Keratinocyte (primary cell): ENCODE measurements at regions not wholly inside any gene's neighbourhood (a gene's known extent, or its start where the extent isn't known, plus 50 kb on each side); places are given as distances from the start of the nearest gene placed in this dataset.
"Not testable (repeated sequence)": the region's sequence is repeated elsewhere in the genome, so short reads cannot be mapped to it uniquely, and the experiment has no call there.

Experiments used
- DNase-seq: peaks from one replicate; pipeline ENCODE4 v3.0.0-alpha.2; 2011; ENCODE audit warnings: low read depth, missing footprints, low spot score
- FAIRE-seq: peaks from 2 replicates; lab custom pipeline; 2011; peaks lifted over from hg19 to GRCh38; lab: Jason Lieb, UNC
- H2AFZ ChIP-seq: 2 replicates; pipeline ENCODE4 v1.6.0; 2012; ENCODE audit warnings: low read length, control low read depth, inconsistent platforms; ENCODE audit not compliant: control insufficient read depth
- H3K27ac ChIP-seq: 2 replicates; pipeline ENCODE4 v1.5.1; 2011; ENCODE audit warnings: low read length; ENCODE audit not compliant: control insufficient read depth, insufficient read depth
- H3K27me3 ChIP-seq: 3 replicates; pipeline ENCODE4 v1.6.0; 2011; ENCODE audit warnings: low read length; ENCODE audit not compliant: control insufficient read depth, insufficient read depth; ENCODE audit errors: extremely low read depth
- H3K36me3 ChIP-seq, 2 experiments: 2 replicates in 1 of 2; 3 replicates in 1 of 2; pipeline ENCODE4 v1.5.1; 2011; ENCODE audit warnings: low read length in 2 of 2, mild to moderate bottlenecking in 1 of 2; ENCODE audit not compliant: control insufficient read depth in 2 of 2, insufficient read depth in 2 of 2; ENCODE audit errors: extremely low read depth in 1 of 2
- H3K4me1 ChIP-seq: 3 replicates; pipeline ENCODE4 v1.5.1; 2011; ENCODE audit warnings: low read length; ENCODE audit not compliant: control insufficient read depth, insufficient read depth; ENCODE audit errors: extremely low read depth
- H3K4me2 ChIP-seq: 3 replicates; pipeline ENCODE4 v1.6.0; 2011; ENCODE audit warnings: low read depth, low read length; ENCODE audit not compliant: control insufficient read depth, insufficient read depth; ENCODE audit errors: extremely low read depth
- H3K4me3 ChIP-seq, 3 experiments: fragments of 200-600 bp in 1 of 3; sonication (generic) in 1 of 3; 2 replicates in 2 of 3; 3 replicates in 1 of 3; pipeline ENCODE4 v1.5.1; 2011 to 2016; ENCODE audit warnings: low read length in 3 of 3, mild to moderate bottlenecking in 3 of 3, control low read depth in 2 of 3, inconsistent platforms in 1 of 3, low read depth in 1 of 3, mixed read lengths in 1 of 3, mixed run types in 1 of 3, moderate library complexity in 1 of 3; ENCODE audit not compliant: control insufficient read depth in 2 of 3, insufficient read depth in 2 of 3; ENCODE audit errors: extremely low read depth in 1 of 3
- H3K79me2 ChIP-seq: 2 replicates; pipeline ENCODE4 v1.6.0; 2012; ENCODE audit warnings: low read length; ENCODE audit not compliant: control insufficient read depth, insufficient read depth
- H3K9ac ChIP-seq: 3 replicates; pipeline ENCODE4 v1.6.0; 2011; ENCODE audit warnings: low read length; ENCODE audit not compliant: control insufficient read depth, insufficient read depth; ENCODE audit errors: extremely low read depth
- H3K9me1 ChIP-seq: 3 replicates; pipeline ENCODE4 v1.6.0; 2011; ENCODE audit warnings: low read length; ENCODE audit not compliant: control insufficient read depth, insufficient read depth; ENCODE audit errors: extremely low read depth
- H3K9me3 ChIP-seq: 2 replicates; pipeline ENCODE4 v1.5.1; 2012; ENCODE audit warnings: low read depth, low read length; ENCODE audit not compliant: control insufficient read depth
- H4K20me1 ChIP-seq: 3 replicates; pipeline ENCODE4 v1.6.0; 2011; ENCODE audit warnings: low read length; ENCODE audit not compliant: control insufficient read depth, insufficient read depth; ENCODE audit errors: extremely low read depth
- EZH2 ChIP-seq: IDR thresholded peaks from one replicate; pipeline ENCODE4 v1.6.1; 2012; ENCODE audit warnings: inconsistent platforms, mild to moderate bottlenecking, low read length, moderate library complexity
- dilution Hi-C: fragments of 300-500 bp; cut with MboI; formaldehyde crosslinking; loops from one replicate; pipeline ENCODE4 v1.7.0; 2020; ENCODE audit warnings: low sequenced_read_pairs; ENCODE audit not compliant: extremely low pct_ligation_motif_present
- TF ChIP-seq, protein P1 (sequence below), 3 experiments: IDR thresholded peaks in 1 of 3; conservative IDR thresholded peaks in 1 of 3; optimal IDR thresholded peaks in 1 of 3; 2 replicates in 2 of 3; 3 replicates in 1 of 3; pipeline versions ENCODE3 to v1.5.1; 2011; ENCODE audit warnings: low read length in 3 of 3, mild to moderate bottlenecking in 3 of 3, moderate library complexity in 2 of 3, control low read depth in 1 of 3, inconsistent platforms in 1 of 3; ENCODE audit not compliant: insufficient read depth in 2 of 3; ENCODE audit errors: extremely low read depth in 1 of 3

DNA sequence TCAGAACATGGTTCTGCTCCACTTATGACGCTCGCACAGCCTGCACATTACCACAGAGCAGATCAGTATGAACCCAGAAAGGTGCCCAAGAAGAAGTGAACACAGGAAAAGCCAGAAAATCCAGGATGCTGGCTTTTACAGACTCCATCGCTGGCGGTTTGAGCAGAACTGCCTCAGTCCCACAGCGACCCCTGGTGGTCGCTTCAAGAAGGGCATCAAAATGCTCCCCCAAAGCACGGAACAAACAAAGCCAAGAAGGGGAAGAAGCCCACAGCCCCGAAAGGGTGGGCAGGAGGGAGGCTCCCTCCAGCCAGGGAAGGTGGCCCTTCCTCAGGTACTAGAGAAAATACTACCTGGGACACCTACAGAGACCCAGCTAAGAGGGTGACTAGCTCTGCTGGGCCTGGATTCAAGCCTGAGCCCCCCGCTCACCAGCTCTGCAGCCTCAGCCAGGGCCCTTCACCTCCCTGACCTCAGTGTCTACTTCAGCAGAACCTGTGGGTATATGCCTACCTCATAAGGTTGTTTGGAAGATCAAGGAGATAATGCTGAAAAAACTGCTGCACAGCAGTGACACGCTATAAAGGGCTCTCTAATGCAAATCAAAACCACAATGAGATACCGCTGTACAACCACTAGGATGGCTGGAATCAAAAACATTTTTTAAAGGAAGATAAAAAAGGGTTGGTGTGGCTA, 98.1 kb downstream of the NCOR2 start:
- no peaks in the 10 kb centered on the region for H3K9me1 ChIP-seq
- H3K4me2 ChIP-seq = no peak overlapping the region
- dilution Hi-C loops = no loop called here
- no peak overlapping the region for H3K4me3 ChIP-seq
- TF ChIP-seq, protein P1, sequence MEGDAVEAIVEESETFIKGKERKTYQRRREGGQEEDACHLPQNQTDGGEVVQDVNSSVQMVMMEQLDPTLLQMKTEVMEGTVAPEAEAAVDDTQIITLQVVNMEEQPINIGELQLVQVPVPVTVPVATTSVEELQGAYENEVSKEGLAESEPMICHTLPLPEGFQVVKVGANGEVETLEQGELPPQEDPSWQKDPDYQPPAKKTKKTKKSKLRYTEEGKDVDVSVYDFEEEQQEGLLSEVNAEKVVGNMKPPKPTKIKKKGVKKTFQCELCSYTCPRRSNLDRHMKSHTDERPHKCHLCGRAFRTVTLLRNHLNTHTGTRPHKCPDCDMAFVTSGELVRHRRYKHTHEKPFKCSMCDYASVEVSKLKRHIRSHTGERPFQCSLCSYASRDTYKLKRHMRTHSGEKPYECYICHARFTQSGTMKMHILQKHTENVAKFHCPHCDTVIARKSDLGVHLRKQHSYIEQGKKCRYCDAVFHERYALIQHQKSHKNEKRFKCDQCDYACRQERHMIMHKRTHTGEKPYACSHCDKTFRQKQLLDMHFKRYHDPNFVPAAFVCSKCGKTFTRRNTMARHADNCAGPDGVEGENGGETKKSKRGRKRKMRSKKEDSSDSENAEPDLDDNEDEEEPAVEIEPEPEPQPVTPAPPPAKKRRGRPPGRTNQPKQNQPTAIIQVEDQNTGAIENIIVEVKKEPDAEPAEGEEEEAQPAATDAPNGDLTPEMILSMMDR (optimal IDR thresholded peaks at IDR 0.05 in 1 of 3, IDR thresholded peaks at IDR 0.05 in 1 of 3, conservative IDR thresholded peaks at IDR 0.05 in 1 of 3; ENCODE audit: extremely low read depth in 1 of 3, insufficient read depth in 2 of 3, low read length in 3 of 3) = peak; percentile 32 to 75 (median 69)
- no peak for TF ChIP-seq EZH2
- H3K36me3 ChIP-seq = peaks cover 39 to 47% of the 10 kb centered on the region in 2 experiments
- peaks cover 13% of the 10 kb centered on the region for H3K9me3 ChIP-seq
- peaks cover 3% of the 10 kb centered on the region for H4K20me1 ChIP-seq
- no peak overlapping the region for H3K9ac ChIP-seq
- no peaks in the 10 kb centered on the region for H3K4me1 ChIP-seq
- H3K27me3 ChIP-seq = no peaks in the 10 kb centered on the region
- no peak overlapping the region for H2AFZ ChIP-seq
- no peak for FAIRE-seq
- no peak for DNase-seq
- peaks cover 12% of the 10 kb centered on the region for H3K79me2 ChIP-seq
- H3K27ac ChIP-seq = no peak overlapping the region

DNA sequence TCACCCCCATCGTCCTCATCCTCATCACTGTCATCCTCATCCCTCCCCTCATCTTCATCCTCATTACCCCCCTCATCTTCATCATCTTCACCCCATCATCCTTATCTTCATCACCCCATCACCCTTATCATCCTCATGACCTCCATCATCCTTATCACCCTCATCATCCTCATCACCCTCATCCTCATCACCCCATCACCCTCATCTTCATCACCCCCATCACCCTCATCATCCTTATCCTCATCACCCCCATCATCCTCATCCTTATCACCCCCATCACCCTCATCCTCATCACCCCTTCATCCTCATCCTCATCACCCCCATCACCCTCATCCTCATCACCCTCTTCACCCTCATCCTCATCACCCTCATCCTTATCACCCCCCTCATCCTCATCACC, 99.9 kb downstream of the NCOR2 start:
- H3K27ac ChIP-seq, H2AFZ ChIP-seq, FAIRE-seq, H3K9ac ChIP-seq, H3K4me3 ChIP-seq, H4K20me1 ChIP-seq, DNase-seq, H3K27me3 ChIP-seq, dilution Hi-C loops, H3K9me1 ChIP-seq, H3K4me2 ChIP-seq, H3K4me1 ChIP-seq: not testable (repeated sequence)
- H3K79me2 ChIP-seq = peaks cover 12% of the 10 kb centered on the region
- peaks cover 34 to 45% of the 10 kb centered on the region in 2 experiments for H3K36me3 ChIP-seq
- peaks cover 11% of the 10 kb centered on the region for H3K9me3 ChIP-seq
